Prostate gland (tissue), 2 donors: ENCODE measurements at regions not wholly inside any gene's neighbourhood (a gene's known extent, or its start where the extent isn't known, plus 50 kb on each side); places are given as distances from the start of the nearest gene placed in this dataset.

ENCODE experiments used
- POLR2A ChIP-seq: fragments of 450-650 bp; IDR thresholded peaks from one replicate; pipeline ENCODE4 v1.6.1; 2016; ENCODE audit warnings: antibody characterized with exemption, mild to moderate bottlenecking
- POLR2AphosphoS5 ChIP-seq: sonication (generic); formaldehyde crosslinking; IDR thresholded peaks from one replicate; pipeline ENCODE4 v1.6.1; 2017; ENCODE audit warnings: antibody characterized with exemption
- TF ChIP-seq, protein P1 (sequence below), 4 experiments: fragments of 200-600 bp in 2 of 4; fragments of 450-650 bp in 2 of 4; sonication (generic) in 2 of 4; IDR thresholded peaks; 1 replicate in 3 of 4; 2 replicates in 1 of 4; pipeline ENCODE4 v1.5.1; 2016 to 2019; ENCODE audit warnings: antibody characterized with exemption in 4 of 4, mild to moderate bottlenecking in 2 of 4, moderate library complexity in 2 of 4

GRCh38 chr13:44822291-44822690 lies 167.0 kb downstream of the NUFIP1 start:
- TF ChIP-seq, protein P1, sequence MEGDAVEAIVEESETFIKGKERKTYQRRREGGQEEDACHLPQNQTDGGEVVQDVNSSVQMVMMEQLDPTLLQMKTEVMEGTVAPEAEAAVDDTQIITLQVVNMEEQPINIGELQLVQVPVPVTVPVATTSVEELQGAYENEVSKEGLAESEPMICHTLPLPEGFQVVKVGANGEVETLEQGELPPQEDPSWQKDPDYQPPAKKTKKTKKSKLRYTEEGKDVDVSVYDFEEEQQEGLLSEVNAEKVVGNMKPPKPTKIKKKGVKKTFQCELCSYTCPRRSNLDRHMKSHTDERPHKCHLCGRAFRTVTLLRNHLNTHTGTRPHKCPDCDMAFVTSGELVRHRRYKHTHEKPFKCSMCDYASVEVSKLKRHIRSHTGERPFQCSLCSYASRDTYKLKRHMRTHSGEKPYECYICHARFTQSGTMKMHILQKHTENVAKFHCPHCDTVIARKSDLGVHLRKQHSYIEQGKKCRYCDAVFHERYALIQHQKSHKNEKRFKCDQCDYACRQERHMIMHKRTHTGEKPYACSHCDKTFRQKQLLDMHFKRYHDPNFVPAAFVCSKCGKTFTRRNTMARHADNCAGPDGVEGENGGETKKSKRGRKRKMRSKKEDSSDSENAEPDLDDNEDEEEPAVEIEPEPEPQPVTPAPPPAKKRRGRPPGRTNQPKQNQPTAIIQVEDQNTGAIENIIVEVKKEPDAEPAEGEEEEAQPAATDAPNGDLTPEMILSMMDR (IDR thresholded peaks at IDR 0.05) = no peak
- TF ChIP-seq POLR2A (no peak), POLR2AphosphoS5 (no peak)
